Fibroblast of skin of left biceps (primary cell): ENCODE measurements at regions not wholly inside any gene's neighbourhood (a gene's known extent, or its start where the extent isn't known, plus 50 kb on each side); places are given as distances from the start of the nearest gene placed in this dataset.
A peak's percentile ranks its signal among the peaks of the same experiment; 100 is the strongest.

Experiments
- DNase-seq, 2 experiments: peaks; one replicate each; pipeline ENCODE4 v3.0.0-alpha.2; 2013; ENCODE audit warnings: low read depth in 2 of 2

DNA sequence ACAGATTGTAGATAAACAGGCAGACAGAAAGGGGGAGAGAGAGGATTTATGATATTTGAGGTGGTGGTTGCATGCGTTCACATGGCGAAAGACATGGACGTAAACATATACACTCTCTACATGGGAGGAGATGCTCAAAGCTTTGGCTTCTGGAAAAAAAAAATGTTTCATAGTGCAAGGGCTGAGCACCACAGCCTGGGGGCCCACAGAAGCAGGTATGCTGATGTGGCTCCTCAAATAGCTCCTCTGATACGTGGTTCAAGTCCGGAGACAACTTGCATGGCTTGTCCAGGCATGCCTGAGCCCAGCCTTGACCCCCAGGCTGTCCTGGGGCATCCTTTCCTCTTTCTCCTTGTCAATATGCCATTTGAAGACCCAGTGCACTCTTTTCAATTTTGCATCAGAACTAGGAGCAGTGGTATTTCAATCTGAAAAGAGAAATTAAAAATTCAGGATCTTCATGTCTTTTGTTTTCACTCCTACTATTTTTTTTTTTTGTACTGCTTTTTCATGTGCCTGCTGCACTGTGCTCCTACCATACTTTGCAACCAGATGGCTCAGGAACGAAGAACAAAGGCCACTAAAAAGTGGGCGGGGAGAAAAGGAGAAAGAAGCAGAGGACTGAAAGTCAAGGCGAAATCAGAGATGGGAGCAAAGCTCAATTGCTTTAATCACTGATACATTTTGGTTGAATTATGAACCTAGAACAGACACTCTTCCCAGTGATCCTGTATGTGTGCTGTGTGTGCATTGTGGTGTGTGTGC lies 495.7 kb upstream of the TCF4 start:
- DNase-seq, result no peak

- peak; percentile 14 to 26 for DNase-seq
Measured at GRCh38 chr18:56083097-56083521, 495.1 kb upstream of the TCF4 start.

DNA sequence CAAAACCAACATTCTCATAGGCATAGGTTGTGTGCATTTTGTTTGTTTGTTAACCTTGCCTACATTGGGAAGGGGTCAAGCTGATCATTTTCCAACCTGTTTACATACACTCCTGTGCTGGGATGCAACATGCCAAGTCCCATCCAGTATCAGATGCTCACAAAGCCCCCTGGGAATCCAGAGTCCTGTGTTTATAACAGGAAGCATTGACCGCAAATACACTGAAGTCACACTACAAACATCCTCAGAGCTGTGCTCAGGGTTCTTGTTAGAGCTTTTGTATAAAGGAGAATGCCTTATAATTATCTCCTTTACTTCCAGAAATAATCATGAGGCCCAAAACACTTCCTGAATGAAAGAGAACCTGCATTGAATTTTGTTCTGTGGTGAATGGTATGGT lies 488.7 kb upstream of the TCF4 start:
- no peak for DNase-seq

GRCh38 chr18:56068701-56069100 lies 480.7 kb upstream of the TCF4 start:
- DNase-seq, result no peak

GRCh38 chr18:56067969-56068671 lies 480.1 kb upstream of the TCF4 start:
- DNase-seq, result peak; percentile 54 to 61

- peak; percentile 32 to 33 for DNase-seq
Measured at GRCh38 chr18:56067214-56067894, 479.4 kb upstream of the TCF4 start.

GRCh38 chr18:56066524-56067213 lies 478.7 kb upstream of the TCF4 start:
- DNase-seq, result no peak

GRCh38 chr18:56065086-56065485 lies 477.1 kb upstream of the TCF4 start:
- no peak for DNase-seq

- DNase-seq, result no peak
Measured at GRCh38 chr18:56062931-56063330, 474.9 kb upstream of the TCF4 start.

DNA sequence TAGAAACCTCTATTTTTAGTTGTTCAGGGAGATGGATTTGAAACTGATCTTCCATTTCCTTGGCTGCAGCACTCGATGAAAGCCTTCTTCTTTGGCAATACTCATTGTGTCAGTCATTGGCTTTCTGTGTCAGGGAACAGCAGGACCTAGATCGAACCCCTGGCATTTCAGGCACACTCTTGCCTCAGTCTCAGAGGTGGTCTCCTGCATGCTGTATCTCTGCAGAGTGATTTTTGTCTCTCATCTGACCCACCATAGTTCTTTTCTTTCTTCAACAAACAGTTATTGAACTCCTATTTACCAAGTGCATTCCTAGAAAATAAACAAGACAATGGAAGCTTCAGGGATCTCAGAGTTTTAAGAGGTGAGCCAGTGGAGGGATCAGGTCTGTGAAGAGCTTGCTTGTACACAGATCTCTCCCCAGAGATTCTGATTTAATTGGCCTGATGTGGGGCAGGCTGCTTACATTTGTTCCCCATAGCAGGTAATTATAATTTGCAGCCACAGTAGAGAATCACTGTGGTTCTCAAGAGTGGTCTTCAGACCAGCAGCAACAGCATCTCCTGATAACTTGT lies 473.1 kb upstream of the TCF4 start:
- no peak for DNase-seq

GRCh38 chr18:56052202-56052601 lies 464.2 kb upstream of the TCF4 start:
- DNase-seq, result no peak

GRCh38 chr18:56044239-56044638 lies 456.2 kb upstream of the TCF4 start:
- DNase-seq, result no peak

- DNase-seq, result no peak
Measured at GRCh38 chr18:56043641-56044061, 455.7 kb upstream of the TCF4 start.

DNA sequence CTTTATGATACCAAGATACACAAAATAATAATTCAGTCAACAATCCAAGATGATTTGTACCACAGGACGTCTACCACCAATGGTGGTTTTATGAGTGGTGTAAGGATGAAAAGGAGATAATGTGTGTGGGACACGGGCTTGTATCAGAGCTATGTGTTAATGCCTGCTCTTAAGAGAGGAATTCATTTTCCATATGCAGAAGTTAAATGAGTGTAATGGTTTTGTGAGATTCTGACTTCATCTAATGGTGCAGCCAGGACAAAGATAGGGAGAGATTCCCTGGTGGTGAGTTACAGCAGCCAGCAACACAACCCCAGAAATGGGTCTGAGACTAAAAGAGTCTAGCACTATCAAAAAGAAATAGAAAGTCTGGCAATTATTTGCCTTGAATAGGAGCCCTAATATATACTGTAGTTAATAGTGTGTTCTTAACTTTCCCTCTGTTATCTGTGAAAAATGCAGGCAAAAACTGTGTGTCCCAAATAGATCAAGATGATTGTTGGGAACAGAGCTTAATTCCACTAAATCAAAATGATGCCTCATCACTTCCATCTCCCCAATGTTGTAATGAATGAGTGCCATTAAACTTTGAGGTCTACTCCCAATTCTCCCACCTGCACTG lies 455.0 kb upstream of the TCF4 start:
- DNase-seq, result no peak

DNA sequence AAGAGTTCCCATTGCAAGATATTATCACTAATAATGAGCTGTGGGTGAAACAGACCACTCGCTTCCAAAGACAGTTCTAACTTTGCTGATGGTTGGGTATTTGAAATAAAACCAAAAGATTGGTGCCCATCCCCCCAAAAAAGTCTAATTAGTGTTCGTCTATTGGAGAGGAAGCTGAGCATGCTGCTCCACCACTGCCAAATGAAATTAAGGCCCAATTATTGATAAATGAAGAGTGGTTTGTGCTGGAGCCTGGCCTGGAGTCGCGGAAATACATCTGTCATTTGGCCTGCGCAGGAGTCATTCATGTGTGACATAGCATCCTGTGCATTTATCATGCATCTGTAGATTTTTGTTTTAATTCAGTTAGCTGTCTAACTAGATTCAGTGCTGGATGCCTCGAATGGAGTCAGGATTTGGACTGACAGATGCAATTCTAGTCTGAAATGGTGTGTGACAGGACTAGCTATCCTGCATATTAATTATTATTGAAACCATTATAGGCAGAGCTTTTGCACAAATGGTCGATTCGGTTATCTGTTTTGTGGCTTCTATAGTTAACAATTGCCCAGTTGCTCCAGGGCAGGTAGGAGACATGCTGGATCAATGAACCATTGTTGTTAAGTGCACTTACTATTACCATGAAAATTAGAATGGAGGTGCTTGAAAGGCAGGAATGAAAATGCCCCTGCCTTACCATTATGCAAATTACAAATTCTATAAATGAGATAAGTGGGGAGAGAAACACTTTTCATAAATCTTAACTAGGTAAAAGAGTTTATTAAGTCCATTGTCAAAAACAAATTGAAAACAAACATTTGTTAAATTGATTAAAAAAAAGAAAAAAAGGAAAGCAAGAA lies 450.4 kb upstream of the TCF4 start:
- DNase-seq, result no peak

DNA sequence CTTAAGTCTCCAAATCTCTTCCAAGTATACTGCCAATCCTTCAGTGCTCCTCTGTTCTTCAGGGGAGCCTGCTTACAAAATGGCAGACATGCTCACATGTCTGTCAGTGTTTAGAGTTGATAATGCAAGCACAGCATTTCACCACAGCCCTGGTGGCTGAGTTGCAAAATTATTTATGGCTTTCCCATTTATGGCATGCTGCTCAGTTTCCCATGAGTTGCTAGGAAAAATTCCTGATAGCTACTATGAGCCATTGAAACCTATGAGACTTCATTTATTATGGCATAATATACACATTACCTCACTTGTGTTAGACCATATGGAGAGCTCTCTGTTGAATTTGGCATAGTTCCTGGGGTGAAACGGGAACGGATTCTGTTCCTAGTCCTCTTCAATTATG lies 448.7 kb upstream of the TCF4 start:
- peak; percentile 64 to 67 for DNase-seq

GRCh38 chr18:56035546-56035945 lies 447.6 kb upstream of the TCF4 start:
- DNase-seq, result no peak

GRCh38 chr18:56034949-56035348 lies 447.0 kb upstream of the TCF4 start:
- no peak for DNase-seq

GRCh38 chr18:56030060-56030459 lies 442.1 kb upstream of the TCF4 start:
- DNase-seq, result no peak

- no peak for DNase-seq
Measured at GRCh38 chr18:56028514-56028913, 440.5 kb upstream of the TCF4 start.
